ENCODE measurements at regions not wholly inside any gene's neighbourhood (a gene's known extent, or its start where the extent isn't known, plus 50 kb on each side); places are given as distances from the start of the nearest gene placed in this dataset.

DNA sequence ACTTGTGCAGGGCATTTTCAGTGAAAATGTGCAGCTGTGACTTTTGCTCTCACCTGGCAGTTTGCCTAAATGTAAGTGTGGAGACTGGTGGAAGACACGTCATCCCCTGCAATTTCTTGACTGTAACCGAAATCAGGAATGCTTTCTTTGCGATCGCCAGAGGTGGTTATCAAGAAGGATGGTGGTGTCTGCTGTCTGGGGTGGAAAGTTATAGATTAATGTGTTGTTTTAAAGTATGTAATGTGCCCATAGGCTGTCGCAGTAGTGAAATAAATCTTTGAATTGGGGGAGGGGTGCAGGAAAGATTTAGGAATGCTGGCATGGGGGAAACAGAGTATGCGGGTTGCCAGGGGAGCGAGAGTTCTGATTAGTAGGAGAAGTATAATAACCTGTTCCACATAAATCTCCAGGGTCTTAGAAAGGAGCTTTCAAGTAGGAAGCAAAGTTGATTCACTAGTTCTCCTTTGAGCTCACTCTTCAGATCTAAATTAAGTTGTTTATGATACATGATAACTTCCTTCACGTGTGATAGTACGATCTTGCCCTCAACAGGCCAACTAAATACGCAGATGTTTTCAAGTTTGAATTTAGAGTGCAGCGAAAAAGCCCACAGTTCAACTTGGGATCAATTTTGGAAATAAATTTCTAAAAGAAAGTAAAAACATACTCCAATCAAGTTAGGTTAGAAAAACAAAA is 1520.0 kb upstream of the SLC10A2 start (continued):
- TF ChIP-seq, protein P1, sequence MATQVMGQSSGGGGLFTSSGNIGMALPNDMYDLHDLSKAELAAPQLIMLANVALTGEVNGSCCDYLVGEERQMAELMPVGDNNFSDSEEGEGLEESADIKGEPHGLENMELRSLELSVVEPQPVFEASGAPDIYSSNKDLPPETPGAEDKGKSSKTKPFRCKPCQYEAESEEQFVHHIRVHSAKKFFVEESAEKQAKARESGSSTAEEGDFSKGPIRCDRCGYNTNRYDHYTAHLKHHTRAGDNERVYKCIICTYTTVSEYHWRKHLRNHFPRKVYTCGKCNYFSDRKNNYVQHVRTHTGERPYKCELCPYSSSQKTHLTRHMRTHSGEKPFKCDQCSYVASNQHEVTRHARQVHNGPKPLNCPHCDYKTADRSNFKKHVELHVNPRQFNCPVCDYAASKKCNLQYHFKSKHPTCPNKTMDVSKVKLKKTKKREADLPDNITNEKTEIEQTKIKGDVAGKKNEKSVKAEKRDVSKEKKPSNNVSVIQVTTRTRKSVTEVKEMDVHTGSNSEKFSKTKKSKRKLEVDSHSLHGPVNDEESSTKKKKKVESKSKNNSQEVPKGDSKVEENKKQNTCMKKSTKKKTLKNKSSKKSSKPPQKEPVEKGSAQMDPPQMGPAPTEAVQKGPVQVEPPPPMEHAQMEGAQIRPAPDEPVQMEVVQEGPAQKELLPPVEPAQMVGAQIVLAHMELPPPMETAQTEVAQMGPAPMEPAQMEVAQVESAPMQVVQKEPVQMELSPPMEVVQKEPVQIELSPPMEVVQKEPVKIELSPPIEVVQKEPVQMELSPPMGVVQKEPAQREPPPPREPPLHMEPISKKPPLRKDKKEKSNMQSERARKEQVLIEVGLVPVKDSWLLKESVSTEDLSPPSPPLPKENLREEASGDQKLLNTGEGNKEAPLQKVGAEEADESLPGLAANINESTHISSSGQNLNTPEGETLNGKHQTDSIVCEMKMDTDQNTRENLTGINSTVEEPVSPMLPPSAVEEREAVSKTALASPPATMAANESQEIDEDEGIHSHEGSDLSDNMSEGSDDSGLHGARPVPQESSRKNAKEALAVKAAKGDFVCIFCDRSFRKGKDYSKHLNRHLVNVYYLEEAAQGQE (IDR thresholded peaks at IDR 0.05; ENCODE audit: low read depth), result no peak
- no peak for TF ChIP-seq YY1 (IDR thresholded peaks at IDR 0.05; ENCODE audit: extremely low read depth, insufficient replicate concordance, low read depth, low read length)
- no peak for TF ChIP-seq ELF1 (IDR thresholded peaks at IDR 0.05; ENCODE audit: borderline replicate concordance, low read depth)
- no peak for TF ChIP-seq ZNF274 (IDR thresholded peaks at IDR 0.05; ENCODE audit: low read depth, low read length)
- TF ChIP-seq ATF3 (IDR thresholded peaks at IDR 0.05), result no peak
- TF ChIP-seq, protein P2, sequence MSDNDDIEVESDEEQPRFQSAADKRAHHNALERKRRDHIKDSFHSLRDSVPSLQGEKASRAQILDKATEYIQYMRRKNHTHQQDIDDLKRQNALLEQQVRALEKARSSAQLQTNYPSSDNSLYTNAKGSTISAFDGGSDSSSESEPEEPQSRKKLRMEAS (IDR thresholded peaks at IDR 0.05), result no peak
- no peak for TF ChIP-seq SIN3A (IDR thresholded peaks at IDR 0.05; ENCODE audit: low read depth)
- TF ChIP-seq EZH2phosphoT487 (IDR thresholded peaks at IDR 0.05; ENCODE audit: borderline replicate concordance), result no peak
- no peak for TF ChIP-seq POLR2AphosphoS5 (IDR thresholded peaks at IDR 0.05; ENCODE audit: low read depth, low read length)
- TF ChIP-seq RAD21 (IDR thresholded peaks at IDR 0.05; ENCODE audit: low read depth), result no peak
- TF ChIP-seq POLR2A (IDR thresholded peaks at IDR 0.05; ENCODE audit: borderline replicate concordance, extremely low read depth, insufficient read depth, insufficient read length), result no peak
- no peak for TF ChIP-seq TCF7L2 (IDR thresholded peaks at IDR 0.05; ENCODE audit: borderline replicate concordance, extremely low read depth, insufficient read depth, insufficient read length)
- TF ChIP-seq ZFX (IDR thresholded peaks at IDR 0.05), result no peak
- no peak for TF ChIP-seq CBX3 (IDR thresholded peaks at IDR 0.05; ENCODE audit: low read depth)

Measured in HCT116 (cell line).